Astrocyte of the hippocampus (primary cell): ENCODE measurements at regions not wholly inside any gene's neighbourhood (a gene's known extent, or its start where the extent isn't known, plus 50 kb on each side); places are given as distances from the start of the nearest gene placed in this dataset.

Source experiments
- DNase-seq: peaks from one replicate; pipeline ENCODE4 v3.0.0; 2011; ENCODE audit warnings: low read depth, low spot score

- no peak for DNase-seq
These were observed 399.7 kb downstream of the CBLN4 start for GRCh38 chr20:55605594-55605993.

- peak; percentile 1 for DNase-seq
These were observed 407.8 kb downstream of the CBLN4 start for GRCh38 chr20:55597526-55597925.

GRCh38 chr20:55596431-55596830, 408.9 kb downstream of the CBLN4 start:
- no peak for DNase-seq

GRCh38 chr20:55592866-55593265, 412.5 kb downstream of the CBLN4 start:
- DNase-seq: no peak

GRCh38 chr20:55586610-55587009, 418.7 kb downstream of the CBLN4 start:
- DNase-seq: no peak

GRCh38 chr20:55584964-55585363, 420.4 kb downstream of the CBLN4 start:
- no peak for DNase-seq

- no peak for DNase-seq
These were observed 421.0 kb downstream of the CBLN4 start for GRCh38 chr20:55584307-55584706.

GRCh38 chr20:55583036-55583435, 422.3 kb downstream of the CBLN4 start:
- DNase-seq: no peak

- DNase-seq: no peak
These were observed 422.8 kb downstream of the CBLN4 start for GRCh38 chr20:55582498-55582897.

- no peak for DNase-seq
These were observed 423.8 kb downstream of the CBLN4 start for GRCh38 chr20:55581519-55581918.

GRCh38 chr20:55580475-55580874, 424.8 kb downstream of the CBLN4 start:
- DNase-seq: no peak

- DNase-seq: no peak
These were observed 425.5 kb downstream of the CBLN4 start for GRCh38 chr20:55579802-55580201.

GRCh38 chr20:55576981-55577380, 428.3 kb downstream of the CBLN4 start:
- DNase-seq: no peak

GRCh38 chr20:55569084-55569483, 436.2 kb downstream of the CBLN4 start:
- no peak for DNase-seq

- no peak for DNase-seq
These were observed 437.5 kb downstream of the CBLN4 start for GRCh38 chr20:55567826-55568225.

GRCh38 chr20:55565096-55565773, 440.1 kb downstream of the CBLN4 start:
- no peak for DNase-seq

GRCh38 chr20:55561259-55561658, 444.1 kb downstream of the CBLN4 start:
- DNase-seq: peak; percentile 6

- DNase-seq: no peak
These were observed 448.1 kb downstream of the CBLN4 start for GRCh38 chr20:55557191-55557590.

GRCh38 chr20:55555075-55555650, 450.2 kb downstream of the CBLN4 start:
- no peak for DNase-seq

GRCh38 chr20:55544638-55545037, 460.7 kb downstream of the CBLN4 start:
- DNase-seq: no peak

GRCh38 chr20:55540486-55540885, 464.8 kb downstream of the CBLN4 start:
- DNase-seq: no peak

GRCh38 chr20:55540013-55540412, 465.3 kb downstream of the CBLN4 start:
- DNase-seq: no peak

GRCh38 chr20:55538261-55538908, 466.9 kb downstream of the CBLN4 start:
- DNase-seq: peak; percentile 33
